ENCODE measurements at regions not wholly inside any gene's neighbourhood (a gene's known extent, or its start where the extent isn't known, plus 50 kb on each side); places are given as distances from the start of the nearest gene placed in this dataset.
"Not testable (repeated sequence)": the region's sequence is repeated elsewhere in the genome, so short reads cannot be mapped to it uniquely, and the experiment has no call there.

DNA sequence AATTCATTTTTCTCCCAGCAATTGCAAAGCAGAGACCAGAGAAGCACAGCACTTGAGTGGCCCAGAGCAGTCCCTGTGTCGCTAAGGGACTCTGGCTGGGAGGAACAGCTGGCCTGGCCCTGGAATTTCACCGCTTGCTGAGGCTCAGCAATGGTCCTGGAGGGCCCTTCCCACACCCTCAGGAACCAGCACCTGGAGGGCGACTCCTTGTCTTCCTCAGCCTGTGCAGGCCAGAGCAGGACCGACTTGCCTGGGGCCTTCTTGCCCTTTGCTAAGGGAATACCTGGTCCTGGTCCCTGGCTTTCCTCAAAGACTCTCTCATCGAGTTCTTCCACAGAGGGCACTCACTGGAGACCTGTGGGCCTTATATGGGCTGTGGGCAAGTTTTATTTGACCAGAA is 294.6 kb downstream of the RPLP1 start:
- no peak for DNase-seq

DNA sequence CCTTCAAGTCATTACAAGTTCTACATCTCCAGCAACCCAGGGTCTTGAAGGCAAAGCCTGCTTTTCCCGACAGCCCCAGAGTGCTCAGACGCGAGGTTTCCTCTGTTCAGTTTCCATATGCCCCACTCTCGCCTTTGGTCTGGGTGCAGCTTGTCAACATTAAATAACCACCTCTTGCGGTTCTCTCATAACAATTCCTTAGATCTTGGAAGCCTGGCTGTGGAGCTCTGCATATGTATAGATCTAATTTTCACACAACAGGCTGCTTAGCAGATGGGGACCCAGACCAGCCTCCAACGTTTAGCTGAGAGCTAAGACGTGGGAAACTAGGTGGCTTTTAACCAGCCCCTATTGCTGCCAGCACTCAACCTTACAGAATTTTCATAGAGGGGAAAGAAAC is 295.5 kb downstream of the RPLP1 start:
- no peak for DNase-seq

DNA sequence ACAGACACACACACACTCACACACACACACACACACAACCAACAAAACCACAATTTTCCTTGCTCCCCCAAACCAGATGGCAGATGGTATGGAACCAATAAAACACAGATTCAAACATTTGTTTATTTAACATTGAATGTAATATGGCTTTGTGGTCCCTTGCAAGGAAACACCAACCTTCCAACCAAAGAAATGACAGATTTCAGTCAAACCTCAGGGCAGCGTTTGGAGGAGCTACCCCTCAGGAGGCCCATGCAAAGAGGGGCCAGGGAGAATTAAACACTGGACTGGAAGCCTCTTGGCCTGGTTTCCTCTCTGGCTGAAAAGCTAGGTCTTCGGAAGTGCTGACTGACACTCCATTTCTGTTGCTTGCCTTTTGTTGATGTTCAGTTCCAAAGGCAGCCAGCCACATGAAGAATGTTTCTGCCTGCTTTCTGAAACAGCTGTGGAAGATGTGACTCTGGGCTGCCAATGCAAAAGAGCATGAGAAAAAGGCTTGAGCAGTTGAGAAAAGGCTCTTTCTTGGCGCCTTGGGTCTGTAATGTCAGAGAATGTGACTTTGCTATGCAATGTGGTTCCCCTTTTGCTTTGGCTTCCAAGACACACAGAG is 296.1 kb downstream of the RPLP1 start:
- DNase-seq: no peak

DNA sequence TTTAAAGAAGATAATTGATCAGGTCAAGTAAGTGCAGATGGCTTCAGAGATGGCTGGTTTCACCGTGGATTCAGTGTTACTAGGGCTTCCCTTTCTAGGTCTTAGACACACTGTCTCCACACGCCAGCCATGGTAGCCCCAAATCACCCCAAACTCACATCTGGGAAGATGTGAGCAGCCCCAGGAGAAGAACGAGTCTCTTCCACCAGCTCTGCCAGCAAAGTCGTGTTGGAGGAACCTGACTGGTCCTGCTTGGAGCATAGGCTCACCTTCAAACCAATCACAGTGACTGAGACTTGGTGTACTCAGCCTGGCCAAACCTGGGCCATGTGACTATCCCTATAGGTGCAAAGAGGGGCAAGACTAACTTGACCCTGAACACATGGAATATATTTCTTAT is 296.7 kb downstream of the RPLP1 start:
- DNase-seq: no peak

DNA sequence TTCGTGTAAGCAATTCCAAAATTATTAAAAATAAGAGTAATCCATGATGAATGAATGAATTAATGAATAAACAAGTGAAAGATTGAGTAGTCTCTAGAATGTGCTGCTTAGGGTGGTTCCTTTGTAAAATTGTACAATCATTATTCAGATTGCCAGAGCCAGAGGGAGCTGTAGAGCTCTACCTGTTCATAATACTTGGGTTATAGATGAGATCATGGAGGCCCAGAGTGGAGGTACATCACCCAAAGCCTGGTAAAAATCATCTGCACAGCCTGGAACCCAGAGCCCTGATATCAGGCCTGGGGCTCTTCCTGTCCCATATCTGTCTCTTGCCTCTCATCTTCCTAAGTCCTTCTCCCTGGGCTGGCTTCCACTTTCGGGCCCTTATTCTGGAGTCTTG is 297.2 kb downstream of the RPLP1 start:
- peak; percentile 45 for DNase-seq

DNA sequence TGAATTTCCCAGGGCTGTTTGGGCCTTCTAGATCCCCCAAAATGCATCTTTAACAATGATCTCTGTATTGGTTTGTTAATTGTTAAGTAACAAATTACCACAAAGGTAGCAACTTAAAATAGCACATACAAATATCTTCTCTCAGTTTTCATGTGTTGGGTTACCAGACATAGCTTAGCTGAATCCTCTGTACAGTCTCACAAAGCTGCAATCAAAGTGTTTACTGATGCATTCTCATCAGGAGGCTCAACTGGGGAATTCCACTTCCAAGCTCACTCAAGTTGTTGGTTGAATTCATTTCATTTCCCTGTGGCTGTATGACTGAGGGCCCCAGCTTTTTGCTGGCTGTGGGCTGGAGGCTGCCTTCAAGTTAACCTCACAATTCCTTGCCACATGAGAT is 297.6 kb downstream of the RPLP1 start:
- DNase-seq: no peak

DNA sequence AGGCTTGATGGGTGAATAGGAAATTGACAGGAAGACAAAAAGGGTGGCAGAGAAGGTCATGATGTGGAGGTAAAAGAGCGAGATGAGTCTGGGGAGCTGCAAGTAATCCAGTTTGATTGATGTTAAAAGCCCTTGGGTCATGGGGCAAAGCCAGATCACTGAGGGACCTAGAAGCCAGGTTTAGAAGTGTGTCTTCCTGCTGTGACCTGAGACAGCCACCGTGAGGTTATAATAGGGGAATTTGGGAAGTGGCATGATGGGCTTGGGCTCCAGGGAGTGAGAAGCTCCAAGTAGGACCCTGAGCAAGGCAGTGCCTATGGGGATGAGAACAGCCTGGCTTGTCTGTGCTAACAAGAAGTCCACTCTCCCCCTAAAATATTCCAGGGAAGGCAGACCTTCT is 298.5 kb downstream of the RPLP1 start:
- DNase-seq: no peak

DNA sequence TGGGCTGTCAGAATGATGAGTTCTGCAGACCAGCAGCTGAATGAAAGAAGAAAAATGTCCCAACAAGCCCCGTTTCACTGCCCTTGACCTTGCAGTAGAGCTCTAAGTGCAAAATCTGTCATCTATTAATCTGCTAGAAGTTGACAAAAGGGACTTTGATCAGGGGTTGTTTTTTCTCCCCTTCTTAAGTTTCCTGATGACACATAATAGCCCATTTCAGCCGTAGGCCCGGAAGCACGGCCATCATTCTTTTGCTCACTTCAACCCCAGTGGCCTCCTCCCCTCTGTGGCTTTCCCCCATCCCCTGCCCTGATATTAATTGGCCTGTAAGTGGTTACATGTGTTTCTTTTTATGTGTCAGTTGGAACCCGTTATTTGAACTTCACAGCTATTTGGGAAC is 298.9 kb downstream of the RPLP1 start:
- DNase-seq: no peak

DNA sequence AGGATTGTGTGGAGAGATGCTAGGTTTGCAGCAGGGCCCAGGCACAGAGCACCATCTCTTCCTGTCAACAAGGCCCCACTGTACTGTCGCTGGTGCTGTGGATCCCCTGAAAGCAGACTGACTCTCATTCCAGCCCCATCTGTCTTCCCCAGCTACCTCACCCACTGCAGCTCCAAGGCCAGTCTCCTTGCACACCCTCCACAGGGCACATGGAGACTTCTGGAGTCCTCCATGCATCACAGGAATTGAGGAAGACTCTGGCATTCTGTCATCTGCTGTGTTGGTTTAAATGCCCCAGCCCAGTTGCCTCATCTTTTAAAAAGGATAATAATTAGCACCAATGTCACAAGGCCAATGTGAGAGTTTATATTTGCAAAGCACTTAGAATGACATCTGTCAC is 301.2 kb downstream of the RPLP1 start:
- DNase-seq: no peak

- no peak for DNase-seq
Measured at GRCh38 chr15:69754313-69754712, 301.7 kb downstream of the RPLP1 start.

DNA sequence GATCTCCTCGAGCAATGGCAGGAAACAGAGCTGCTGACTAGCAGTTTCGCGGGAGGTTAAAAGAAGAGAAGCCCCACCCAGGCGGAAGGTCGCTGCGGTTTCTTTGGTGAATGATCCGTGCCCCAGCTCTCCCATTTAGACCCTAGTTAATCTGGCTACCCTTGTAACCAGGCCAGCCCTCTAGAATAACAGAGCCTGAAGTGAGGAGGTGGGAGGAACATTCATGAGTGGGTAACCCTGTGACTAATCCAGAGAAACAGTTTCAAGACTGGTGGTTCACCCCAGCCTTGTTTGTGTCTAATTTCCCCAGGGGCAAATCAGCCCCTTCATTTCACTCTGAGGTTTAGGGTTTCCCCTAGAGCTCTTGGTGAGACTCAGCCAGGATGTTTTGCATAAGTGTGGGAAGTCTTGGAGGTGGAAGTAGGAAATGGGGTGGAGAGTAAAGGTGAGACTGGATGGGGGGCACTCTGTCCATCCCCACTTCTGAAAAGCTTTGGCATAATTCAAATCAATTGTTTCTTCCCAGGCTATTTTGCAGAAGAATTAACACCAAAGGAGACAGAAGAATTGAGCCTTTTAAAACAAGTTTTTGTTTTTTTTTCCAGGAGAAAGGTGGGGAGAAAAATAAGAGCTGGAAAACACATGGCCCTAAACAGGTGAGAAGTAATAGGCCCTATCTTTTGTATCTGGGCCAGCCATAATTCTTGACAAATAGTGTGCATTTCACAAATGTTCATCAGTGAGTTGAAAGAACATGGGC is 303.1 kb downstream of the RPLP1 start:
- DNase-seq: peak; percentile 66

GRCh38 chr15:69756440-69756839 is 303.8 kb downstream of the RPLP1 start:
- no peak for DNase-seq

GRCh38 chr15:69757186-69757585 is 304.6 kb downstream of the RPLP1 start:
- no peak for DNase-seq

DNA sequence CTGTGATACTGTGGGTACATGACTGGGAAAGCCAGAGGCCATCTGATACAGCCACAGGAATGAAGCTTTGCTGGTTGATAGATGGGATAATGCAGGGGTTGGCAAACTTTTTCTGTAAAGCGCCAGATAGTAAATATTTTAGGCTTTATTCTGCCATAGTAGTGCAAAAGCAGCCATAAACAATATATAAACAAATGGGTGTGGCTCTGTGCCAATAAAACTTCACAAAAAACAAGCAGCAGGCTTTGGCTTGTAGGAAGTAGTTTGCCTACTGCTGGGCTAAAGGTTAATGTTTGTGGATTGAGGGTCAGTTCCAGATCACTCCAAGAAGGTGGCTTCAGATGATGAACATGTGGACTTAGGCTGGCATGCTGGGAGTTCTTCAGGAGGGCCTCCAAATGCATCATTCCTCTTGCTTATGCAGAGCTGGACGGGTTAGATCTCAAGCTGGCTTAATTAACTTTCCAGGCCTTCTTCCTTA is 305.7 kb downstream of the RPLP1 start:
- DNase-seq: no peak

- peak; percentile 88 for DNase-seq
Measured at GRCh38 chr15:69758810-69759790, 306.5 kb downstream of the RPLP1 start.

GRCh38 chr15:69760258-69760845 is 307.7 kb downstream of the RPLP1 start:
- no peak for DNase-seq

DNA sequence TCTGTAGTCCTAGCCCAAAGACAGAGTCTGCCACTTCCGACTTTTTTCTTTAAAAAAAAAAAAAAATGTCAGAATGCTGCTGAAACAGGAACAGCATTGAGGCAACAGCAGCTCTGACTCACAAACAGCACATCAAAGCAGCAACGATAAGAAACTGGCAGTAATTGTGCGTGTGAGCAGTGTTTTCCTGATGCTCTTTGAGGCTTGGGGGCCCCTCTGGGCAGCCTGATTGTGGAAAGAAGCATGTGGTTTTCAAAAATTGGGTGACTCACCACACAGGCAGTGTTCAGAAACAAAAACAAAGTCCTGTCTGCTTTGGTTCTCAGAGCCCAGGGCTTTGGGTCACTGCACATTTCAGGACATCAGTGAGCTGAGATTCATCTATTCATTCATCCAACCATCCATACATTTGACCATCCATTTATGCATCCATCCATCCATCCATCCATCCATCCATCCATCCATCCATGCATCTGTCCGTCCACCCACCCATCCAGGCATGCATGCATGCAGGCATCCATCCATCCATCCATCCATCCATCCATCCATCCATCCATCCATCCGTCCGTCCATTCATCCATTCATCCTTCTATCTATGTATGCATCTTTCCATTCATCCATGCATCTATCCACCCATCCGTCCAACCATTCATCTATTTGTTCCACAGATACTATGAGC is 308.4 kb downstream of the RPLP1 start:
- DNase-seq: peak; percentile 84

- DNase-seq: no peak
Measured at GRCh38 chr15:69762373-69763148, 309.9 kb downstream of the RPLP1 start.

DNA sequence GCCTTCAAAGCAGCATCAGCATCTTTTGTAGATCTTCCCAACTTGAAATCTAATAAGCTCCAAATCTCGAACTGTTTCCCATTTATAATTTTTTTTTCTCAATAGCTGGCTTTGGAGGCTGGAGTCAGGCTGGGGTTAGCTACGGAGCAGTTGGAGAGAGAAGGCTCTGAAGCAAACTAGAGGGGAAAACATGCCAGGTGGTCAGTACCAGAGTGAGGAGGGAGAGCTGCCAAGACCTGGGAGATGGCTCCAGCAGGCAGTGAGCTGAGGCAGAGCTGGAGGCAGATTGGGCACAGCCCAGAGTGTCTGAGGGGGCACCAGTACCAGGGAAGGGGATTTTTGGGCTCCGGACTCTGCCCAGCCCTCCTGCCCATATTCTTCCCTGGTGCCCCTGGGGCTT is 311.2 kb downstream of the RPLP1 start:
- no peak for DNase-seq

DNA sequence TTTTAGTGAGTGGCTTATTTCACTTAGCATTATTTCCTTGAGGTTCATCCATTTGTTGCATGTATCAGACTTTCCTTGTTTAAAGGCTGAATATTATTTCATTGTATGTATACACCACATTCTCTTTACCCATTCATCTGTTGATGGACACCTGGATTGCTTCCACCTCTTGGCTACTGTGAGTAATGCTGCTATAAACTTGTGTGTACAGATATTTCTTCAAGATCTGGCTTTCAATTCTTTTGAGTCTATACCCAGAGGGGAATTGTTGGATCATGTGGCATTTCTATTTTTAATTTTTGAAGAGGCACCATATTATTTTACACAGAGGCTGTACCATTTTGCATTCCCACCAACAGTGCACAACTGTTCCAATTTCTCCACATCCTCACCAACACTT is 313.5 kb downstream of the RPLP1 start:
- no peak for DNase-seq

- DNase-seq: no peak
Measured at GRCh38 chr15:69767191-69767590, 314.6 kb downstream of the RPLP1 start.

- not testable (repeated sequence) for DNase-seq
Measured at GRCh38 chr15:69769336-69769735, 316.7 kb downstream of the RPLP1 start.
